Amniotic epithelial cell (primary cell): ENCODE measurements at regions not wholly inside any gene's neighbourhood (a gene's known extent, or its start where the extent isn't known, plus 50 kb on each side); places are given as distances from the start of the nearest gene placed in this dataset.

Experiments
- DNase-seq: peaks from one replicate; pipeline ENCODE4 v3.0.0-alpha.2; 2010; ENCODE audit warnings: low read depth

DNA sequence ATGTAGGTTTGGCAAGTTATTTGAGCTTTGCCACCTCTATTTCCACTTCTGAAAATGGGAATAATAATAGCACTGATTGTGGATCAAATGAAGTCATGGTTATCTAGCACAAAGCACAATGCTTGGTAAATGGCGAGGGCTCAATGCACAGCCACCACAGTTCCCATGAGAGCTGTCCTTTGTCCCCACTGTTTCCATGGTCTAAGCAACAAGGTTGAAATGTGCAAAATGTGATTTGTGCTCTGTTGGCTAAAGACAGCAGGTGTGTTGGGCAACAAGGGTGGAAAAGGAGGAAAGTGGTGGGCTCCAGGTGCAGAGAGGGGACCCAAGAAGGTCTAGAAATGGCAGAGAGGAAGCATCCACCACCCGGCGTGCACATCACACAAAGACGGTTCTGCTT lies 200.5 kb downstream of the TRIM29 start:
- no peak for DNase-seq

DNA sequence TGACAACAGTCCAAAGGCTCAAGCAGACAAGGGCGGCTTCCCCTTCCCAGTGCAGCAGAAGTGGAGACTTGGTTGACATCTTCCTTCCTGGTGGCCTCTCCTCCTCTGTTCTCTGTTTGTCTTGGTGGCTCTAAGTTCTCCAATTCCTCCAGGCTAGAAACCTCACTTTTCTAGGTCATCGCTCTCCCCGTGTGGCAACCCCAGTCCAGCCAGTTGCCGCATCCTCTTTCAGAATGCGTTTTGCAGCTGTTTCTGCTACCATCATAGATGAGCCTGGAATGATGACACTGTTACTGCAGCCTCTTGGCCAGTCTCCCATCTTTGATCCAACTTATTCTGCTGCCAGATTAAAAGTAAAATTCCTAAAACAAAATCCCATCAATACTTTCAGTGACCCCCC lies 201.5 kb downstream of the TRIM29 start:
- no peak for DNase-seq

DNA sequence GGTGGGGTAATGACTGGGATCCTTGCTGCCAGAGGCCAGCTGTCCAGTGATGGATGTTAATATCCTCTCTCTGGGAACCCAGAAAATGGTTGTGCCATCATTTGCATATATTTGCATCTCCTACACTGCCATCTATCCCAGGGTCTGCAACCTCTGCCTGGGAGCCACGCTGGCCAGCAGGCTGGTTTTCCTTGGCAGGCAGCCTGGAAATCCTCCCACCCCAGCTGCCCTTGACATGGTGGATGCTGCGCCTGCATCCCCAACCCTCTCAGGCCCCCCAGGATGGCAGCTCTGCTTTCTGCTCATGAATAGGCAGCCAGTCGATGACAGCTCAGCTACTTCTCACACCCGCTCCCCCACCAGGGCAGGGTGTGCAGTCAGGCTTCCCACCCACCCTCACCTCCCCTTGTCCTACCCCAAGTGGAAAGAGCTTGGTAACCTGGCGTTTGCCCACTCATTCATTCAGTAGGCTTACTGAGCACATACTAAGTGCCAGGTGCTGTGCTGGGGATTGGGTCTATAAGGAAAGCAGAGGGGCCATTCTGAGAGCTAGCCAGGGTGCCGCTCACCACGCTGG lies 202.5 kb downstream of the TRIM29 start:
- DNase-seq, result no peak

DNA sequence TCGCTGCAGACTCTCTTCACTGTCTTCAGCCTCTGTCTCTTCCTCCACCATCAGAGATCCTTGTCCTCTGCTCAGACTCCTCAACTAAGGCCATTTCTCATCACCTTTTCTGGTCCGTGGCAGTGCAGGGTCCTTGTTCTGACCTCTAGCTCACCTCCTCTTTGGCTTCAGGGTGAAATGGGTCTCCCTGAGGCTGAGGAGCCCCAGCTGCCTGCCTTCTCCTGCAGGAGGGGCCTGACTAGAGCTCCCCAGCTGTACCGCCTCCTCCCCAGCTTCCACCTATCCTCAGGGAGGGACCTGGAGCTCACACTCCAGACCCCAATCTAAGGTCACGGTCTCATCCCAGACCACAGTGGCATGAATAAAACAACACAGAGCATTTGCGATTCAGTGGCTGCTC lies 203.0 kb downstream of the TRIM29 start:
- no peak for DNase-seq

DNA sequence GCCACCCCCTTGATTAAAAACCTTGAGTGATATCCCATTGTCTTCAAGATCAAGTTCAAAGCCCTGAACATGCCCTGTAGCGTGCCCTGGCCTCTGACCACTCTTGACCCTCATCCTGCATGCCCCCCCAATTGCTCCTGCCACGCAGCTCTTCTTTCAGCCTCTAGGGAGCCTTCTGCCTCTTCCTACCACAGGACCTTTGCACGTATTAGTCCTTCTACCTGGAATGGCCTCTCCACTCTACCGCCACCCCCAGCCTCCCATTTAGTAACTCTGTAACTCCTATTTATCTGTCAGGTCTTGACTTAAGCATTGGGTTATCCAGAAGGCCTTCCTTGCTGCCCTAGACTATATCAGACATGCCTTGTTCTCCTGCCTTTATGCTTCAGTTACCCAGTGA lies 203.6 kb downstream of the TRIM29 start:
- DNase-seq, result no peak

DNA sequence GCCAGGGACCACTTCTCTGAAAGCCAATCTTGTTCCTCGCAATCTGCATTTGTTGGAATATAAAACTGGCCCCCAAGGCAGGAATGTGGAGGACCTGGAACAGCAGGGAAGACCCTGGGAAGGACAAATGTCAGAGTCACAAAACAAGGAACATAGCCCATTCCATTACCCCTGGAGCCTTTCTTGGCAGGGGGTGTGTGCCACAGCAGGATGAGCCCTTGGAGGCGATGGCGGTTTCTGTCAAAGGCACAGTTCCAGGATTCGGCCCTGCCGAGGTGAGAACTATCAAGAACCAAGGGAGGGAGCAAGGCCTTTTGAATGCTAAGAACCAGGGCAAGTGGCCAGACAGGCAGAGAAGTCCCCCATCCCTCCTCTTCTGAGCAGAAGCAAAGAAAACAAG lies 204.3 kb downstream of the TRIM29 start:
- no peak for DNase-seq

DNA sequence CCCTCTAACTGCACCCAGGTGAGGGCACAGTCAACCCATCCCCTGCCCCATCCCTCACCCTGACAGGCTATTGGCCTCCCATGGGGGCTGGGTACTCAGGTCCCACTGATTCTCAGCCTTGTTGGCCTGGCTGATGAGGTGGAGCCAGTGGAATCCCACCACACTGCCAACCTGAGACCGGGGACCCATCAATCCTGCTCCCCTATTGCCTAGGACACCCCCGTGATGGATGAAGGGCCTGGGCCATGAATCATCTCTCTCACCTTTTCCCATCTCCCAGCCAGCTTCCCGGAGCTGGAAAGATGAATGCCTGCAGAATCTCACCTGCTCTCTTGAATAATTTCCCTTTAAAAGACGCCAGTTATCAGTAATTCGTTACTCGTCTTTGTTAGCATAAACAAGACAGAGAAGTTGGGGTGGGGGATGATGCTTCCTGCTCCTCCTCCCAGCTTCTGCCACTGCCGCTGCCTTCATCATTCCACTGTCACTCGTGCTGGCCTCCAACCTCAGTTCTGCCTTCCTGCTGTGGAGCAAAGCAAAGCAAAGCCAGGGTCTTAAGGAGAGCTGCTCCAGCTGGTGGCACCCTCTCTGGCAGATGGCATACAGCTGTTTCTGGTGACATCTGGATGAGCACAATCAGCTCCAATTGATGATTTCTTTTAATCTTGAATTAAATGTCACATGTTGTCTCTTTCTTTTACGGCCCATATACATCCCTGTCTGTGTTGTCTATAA lies 204.0 kb upstream of the NECTIN1 start:
- DNase-seq, result no peak

DNA sequence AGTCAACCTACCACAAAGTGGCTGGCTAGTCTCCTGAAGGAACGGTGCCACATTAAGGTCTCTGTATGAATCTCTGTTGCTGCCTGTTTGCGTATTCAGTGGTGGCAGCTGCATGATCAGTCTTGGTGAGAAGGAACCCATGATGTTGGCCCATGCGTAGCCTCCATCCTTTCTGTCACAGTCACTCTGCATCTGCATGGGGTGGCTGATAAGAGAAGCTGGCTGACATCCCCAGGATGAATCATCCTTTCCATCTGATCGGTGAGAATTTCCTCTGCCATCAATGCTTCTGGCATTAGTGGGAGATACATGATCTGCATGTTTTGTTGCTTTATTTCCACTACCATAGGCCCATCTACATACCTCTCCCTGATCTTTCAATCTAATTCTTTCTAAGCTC lies 199.0 kb upstream of the NECTIN1 start:
- no peak for DNase-seq

DNA sequence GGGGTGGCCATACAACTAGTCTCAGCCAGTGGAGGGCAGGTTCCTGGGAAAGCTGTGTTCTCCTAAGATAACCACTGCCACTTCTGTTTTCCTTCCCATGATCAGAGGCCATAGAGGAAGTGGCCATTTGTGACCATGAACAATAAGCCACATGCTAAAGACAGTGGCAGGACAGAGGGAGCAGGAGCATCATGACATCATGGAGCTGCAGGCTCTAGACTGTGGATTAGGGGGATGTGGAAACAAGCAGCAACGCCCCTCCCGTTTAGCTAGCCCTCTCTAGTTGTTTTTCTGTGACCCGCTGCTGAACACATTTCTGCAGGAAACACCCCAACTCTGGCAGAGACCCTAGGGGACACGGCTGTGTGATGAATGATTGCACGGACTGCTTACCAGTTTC lies 195.0 kb upstream of the NECTIN1 start:
- no peak for DNase-seq

DNA sequence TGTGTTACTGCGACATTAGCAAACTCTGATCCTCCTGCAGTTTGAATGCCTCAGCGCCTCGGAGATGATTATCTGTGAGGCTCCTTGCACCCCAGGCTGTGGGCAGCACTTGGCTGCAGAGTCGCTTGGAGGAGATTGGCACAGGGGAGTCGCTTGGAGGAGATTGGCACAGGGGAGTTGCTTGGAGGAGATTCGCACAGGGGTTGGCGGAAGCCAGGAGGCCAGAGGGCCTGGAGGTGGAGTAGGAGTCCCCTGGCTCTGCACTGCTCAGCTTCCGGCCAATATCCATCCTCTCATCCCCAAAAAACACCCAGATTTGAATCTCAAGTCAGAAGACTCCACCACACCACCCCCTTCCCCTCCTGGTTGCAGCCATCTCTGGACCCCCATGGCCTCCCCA lies 192.6 kb upstream of the NECTIN1 start:
- DNase-seq, result no peak

DNA sequence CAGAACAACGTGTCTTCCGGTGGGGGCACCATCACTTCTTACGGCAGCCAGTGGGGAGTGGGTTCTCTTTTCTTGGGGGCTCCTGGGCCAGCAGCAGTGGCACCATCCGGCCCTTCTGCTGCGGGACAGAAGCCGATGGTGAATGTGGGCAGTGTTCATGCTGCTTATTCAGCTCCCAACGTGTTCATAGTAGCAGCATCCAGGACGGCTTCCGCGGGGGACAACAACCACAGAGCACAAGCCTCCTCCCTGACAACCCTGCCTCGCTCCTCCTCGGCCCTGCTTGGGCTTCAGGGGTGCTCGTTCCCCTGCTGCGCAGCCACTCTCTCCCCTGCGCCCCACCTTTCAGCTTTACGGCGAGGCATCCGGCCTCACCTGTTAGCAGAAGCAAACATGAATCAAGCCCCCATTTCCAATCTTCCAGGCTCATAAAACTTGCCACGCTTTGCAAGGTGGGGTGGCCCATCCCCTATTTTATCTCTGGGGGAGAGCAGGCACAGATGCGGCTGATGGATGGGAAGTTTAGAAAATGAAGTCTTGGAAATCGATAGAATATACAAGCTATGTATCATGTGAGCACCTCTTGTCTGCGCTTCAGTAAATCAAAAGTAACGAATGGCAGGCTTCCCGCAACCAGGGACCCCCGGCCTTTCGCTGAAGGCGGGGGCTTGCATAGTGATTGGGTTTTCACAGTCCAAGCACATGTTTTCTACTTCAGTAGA lies 191.8 kb upstream of the NECTIN1 start:
- DNase-seq, result no peak

DNA sequence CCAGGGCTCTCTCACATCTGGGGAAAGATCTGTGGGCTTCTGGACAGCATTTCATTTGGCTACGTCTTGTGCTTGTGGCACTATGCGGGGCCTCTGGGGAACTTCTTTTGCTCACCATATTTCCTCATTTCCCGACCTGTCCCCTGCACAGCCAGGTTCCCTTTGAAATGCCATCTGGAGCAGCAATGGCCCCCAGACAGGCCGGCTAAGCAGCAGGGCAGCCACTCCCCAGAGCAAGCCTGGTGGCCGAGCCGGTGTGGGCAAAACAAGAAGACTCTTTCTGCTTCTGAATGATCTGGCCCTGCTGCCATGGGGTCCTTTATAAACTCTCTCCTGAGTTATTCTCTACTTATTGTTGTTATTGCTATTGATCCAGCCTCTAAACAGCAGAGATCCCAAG lies 190.7 kb upstream of the NECTIN1 start:
- DNase-seq, result no peak

DNA sequence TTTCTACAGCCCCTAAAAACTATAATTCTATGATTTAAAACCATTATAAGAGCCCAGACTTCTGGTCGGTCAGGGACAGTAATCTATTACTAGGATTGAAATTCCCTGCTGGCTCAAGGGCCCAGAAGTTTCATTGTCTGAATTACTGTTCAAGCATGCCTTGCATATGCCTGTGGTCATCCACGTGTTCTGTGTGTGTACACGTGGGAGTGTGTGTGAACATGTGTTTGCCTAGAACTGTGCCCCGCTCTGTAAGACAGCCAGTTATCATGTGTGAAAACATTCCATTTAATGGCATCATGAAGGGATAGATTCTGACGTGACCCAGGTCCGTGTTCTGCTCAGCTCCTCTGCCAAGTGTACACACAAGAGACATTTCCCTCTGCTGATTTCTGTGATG lies 189.3 kb upstream of the NECTIN1 start:
- no peak for DNase-seq

DNA sequence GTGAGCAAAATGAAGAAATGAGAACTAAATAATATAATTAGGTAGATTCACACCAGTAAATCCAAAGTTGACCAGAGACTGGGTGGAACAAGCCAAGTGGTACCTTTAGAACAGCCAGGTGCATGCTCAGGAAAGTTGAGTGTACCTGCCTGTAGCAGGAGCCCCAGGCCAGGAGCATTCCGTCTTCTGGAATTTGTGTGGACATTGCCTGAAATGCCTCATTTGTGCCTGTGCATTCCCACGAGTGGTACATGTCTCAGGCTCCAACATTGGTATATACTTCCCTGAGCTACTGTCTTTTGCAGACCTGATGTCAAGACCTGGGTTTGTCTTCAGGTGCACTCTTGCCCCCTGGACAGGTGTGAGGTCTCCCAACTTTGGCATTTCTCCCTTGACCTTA lies 187.6 kb upstream of the NECTIN1 start:
- DNase-seq, result no peak

DNA sequence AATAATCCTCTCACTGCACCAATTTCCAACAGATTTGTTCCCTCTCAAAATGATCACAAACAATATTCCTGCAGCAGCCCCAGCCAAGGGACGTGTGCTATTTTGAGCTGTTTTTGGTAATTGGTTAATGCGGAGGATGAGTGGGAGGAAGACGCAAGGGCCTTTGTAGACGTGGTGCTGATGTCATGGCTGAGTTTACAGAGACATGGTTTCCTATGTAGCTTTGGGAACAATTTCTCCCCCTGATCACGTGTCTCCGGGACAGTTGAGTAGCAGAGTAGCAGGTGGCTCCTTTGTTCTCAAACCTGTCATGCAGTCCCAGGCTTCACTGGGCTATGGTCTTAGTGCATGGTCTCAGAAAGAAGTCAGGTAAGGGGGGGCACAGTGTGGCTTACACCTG lies 183.2 kb upstream of the NECTIN1 start:
- no peak for DNase-seq

DNA sequence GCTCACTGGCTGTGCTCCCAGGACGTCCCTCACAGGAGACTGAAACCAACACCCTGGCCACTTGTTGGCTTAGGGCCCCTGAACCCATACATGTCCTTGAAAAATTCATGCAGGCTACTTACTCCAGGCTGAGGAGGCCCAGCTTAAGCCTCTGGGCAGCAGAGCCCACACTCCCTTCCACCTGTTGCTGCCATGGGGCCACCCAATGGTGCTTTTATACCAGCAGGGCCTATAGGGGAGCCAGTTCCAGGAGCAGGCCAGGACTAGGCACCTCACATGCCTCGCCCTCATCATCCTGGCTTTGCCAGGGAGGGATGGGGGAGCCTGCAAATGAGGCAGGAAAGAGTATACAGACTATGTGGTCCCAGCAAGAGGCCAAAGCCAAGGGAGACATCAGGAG lies 181.7 kb upstream of the NECTIN1 start:
- no peak for DNase-seq

DNA sequence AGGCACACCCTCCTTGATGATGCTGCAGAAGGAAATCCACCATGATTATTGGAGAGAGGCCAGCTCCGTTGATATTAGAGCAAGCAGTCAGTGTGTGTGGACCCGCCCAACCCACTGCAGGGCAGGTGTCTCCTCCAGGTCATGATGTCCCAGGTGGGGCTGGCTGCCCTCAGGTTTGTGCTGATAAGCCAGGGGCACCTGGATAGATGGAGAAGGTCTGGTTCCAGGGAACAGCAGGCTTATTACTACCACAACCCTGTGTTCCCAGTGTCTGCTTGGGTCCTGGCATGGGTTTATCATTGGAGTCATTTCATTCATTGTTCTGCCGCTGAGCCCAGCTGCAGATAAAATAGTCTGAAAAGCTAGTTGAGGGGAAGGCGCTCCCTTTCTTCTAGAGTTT lies 181.1 kb upstream of the NECTIN1 start:
- no peak for DNase-seq

DNA sequence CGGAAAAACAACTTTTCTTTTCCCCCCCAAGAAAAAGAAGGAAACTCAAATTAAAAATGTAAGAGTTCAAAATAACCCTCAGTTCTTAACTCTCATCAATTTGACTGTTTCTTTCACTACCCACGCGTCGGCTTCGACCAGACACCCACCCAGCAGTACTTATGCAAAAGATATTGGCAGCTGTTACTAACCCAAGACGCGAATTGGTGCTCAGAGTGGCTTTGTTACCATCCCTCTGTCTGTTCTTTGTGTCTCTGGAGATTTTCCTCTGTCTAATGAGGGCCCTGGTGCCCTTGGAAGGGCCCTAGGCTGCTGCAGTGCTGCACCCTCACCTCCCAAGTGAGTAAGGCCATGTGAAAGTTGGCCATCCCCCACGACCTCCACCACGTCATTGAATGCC lies 180.5 kb upstream of the NECTIN1 start:
- DNase-seq, result no peak

DNA sequence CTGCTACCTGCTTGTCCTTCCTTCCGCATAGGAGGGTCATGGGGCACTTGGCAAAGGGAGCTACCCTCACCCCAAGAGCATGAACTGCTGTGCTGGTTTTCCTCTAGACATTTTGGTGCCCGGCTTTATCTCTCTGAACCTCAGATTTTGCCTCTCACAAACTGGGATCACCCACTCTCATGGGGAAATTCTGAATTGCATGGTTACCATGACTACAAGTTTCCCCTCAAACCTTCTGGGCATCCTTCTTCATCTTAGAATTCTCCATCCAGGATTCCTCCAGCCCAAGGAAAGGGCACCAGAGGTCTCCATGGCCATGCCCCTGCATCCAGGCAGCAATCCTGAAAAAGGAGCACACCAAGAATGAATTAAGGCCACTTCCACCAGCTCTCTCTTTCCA lies 180.1 kb upstream of the NECTIN1 start:
- no peak for DNase-seq

DNA sequence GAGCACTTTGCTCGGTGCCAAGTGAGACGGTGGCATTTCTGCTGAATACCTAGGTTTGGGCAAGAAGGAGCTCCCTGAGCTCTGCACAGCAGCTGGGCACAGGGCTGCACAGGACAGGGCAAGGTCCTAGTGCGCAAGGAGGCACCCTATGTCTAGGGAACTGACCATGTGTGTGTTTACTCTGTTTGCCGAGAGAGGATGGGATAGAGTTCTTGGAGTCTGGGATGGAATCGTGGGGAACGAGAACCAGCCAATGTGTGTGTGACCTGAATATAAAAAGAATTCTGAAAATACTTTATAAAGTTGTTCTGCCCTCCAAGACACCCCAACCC lies 179.5 kb upstream of the NECTIN1 start:
- no peak for DNase-seq

DNA sequence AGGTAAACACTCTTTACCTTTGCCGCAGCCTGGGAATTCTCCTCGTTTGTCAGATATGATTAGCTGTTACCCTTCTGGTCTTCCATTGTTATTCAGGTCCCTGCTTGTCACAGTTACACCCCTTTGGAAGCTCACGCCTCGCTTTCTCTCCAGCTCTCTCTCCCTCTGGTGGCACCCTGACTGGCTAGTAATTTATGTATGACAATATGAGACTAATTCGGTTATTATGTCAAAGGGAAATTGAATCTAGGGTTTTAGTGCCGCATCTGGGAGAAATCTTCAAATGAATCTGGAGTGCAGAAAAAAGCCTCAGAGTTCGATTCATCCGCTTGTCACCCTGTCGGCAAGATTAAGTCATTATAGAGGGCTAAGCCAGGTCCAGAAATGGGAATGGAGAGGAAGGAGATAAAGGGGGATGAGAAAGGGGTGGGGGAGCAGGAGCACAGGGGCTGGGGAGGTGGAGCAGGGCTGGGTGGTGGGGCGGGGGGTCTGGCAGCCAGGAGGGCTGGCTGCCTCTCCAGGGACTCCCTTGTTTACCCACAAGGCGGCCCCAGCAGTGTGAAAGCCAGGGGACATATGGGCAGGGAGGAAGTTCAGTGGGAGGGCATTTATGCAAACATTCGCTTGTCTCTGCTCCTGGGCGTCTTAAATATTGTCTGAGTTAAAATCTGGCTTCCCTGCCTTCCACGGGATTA lies 179.0 kb upstream of the NECTIN1 start:
- no peak for DNase-seq

DNA sequence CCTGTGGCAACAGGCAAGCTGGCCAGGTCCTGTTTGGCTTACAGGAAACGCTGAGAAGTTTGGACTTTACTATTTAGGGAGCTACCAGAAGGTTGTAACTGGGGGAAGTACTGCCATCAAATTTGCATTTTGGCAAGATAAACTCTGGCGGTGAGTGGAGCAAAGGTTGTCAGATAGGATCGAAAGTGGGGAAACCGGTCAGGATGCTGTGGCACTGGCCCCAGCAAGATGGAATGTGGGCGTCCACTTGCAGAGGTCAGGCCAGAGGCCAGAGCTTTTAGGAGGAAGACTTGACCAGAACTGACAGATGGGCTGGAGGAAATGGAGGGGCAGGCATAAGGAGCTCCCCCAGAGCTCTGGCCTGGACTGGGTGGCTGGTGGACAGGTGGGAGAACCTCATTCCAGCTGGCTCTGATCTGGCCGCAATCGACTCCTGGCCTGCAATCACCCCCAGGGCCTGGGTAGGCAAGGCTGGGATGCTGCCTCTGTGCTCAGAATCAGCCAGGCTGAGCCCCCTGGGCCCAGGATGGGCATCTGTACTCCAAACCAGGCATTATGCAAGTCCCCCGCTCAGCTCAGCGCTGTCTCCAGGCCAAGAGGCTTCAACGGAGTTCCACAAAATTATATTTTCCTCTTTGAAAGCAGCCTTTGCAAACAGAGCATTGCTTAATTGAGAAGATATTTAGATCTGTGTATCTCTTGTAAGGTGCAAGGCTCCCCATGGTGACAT lies 178.3 kb upstream of the NECTIN1 start:
- DNase-seq, result no peak

DNA sequence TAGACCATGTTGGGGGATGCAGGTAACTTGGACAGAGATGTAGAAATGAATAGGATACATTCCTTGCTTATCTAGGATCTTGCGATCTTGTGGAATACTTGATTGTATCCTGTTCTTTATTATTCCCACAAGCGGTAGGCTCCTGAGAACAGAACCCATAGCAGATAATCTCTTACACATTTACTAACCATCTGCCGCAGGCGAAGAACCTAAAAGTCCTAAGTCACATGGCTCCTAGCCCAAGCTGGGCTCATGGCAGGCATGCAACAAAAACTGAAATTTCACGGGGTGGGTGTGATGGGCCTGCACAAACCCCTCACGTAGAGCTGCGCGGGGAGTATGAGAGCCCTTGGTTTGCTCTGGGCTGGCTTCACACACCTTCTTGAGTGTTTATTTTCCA lies 177.4 kb upstream of the NECTIN1 start:
- DNase-seq, result no peak
